Prostate gland (tissue), 2 donors: ENCODE measurements at regions not wholly inside any gene's neighbourhood (a gene's known extent, or its start where the extent isn't known, plus 50 kb on each side); places are given as distances from the start of the nearest gene placed in this dataset.

Experiments
- DNase-seq: peaks from one replicate; pipeline ENCODE4 v3.0.0-alpha.2; 2019; ENCODE audit warnings: low spot score
- H3K27ac ChIP-seq, 2 donors: fragments of 200-600 bp; sonication (generic); 2 replicates each; pipeline ENCODE4 v1.5.1; 2017 to 2019
- H3K27me3 ChIP-seq: fragments of 200-600 bp; sonication (generic); replicated peaks from 2 replicates; pipeline ENCODE4 v1.5.1; 2019; ENCODE audit not compliant: insufficient read depth
- H3K36me3 ChIP-seq, 2 donors: fragments of 200-600 bp; sonication (generic); 1 replicate in 1 of 2; 2 replicates in 1 of 2; pipeline versions ENCODE4 v1.5.1 to v1.8.1; 2017 to 2019
- H3K4me1 ChIP-seq: fragments of 200-600 bp; sonication (generic); replicated peaks from 2 replicates; pipeline ENCODE4 v1.5.1; 2019
- H3K4me3 ChIP-seq, 2 donors: fragments of 200-600 bp; sonication (generic); 2 replicates each; pipeline ENCODE4 v1.5.1; 2017 to 2019
- H3K9me3 ChIP-seq: fragments of 200-600 bp; sonication (generic); 2 replicates; pipeline ENCODE4 v1.5.1; 2017
- CTCF ChIP-seq, 4 experiments: fragments of 200-600 bp in 2 of 4; fragments of 450-650 bp in 2 of 4; sonication (generic) in 2 of 4; IDR thresholded peaks; 1 replicate in 3 of 4; 2 replicates in 1 of 4; pipeline ENCODE4 v1.5.1; 2016 to 2019; ENCODE audit warnings: antibody characterized with exemption in 4 of 4, mild to moderate bottlenecking in 2 of 4, moderate library complexity in 2 of 4
- POLR2A ChIP-seq: fragments of 450-650 bp; IDR thresholded peaks from one replicate; pipeline ENCODE4 v1.6.1; 2016; ENCODE audit warnings: antibody characterized with exemption, mild to moderate bottlenecking
- POLR2AphosphoS5 ChIP-seq: sonication (generic); formaldehyde crosslinking; IDR thresholded peaks from one replicate; pipeline ENCODE4 v1.6.1; 2017; ENCODE audit warnings: antibody characterized with exemption
- WGBS: methylation state at CpG from one replicate; pipeline ENCODE4 v1.1.5; 2018; 5-methylcytosine and 5-hydroxymethylcytosine counted together
- intact Hi-C: fragments of 100-400 bp; cut with DNase I; formaldehyde crosslinking; loops from one replicate; pipeline ENCODE4 v1.14.2; 2022

GRCh38 chr4:179817317-179817716, 2375.1 kb upstream of the AGA start:
- no peaks in the 10 kb centered on the region for H3K27me3 ChIP-seq
- no peak for DNase-seq
- no peaks in the 10 kb centered on the region for H3K36me3 ChIP-seq
- no peak for TF ChIP-seq CTCF (IDR thresholded peaks at IDR 0.05)
- TF ChIP-seq POLR2A, result no peak
- no peak for TF ChIP-seq POLR2AphosphoS5
- no peaks in the 10 kb centered on the region for H3K4me1 ChIP-seq
- no peak overlapping the region for H3K4me3 ChIP-seq
- 70% methylated on average over 8 of the region's 8 CpGs for WGBS
- intact Hi-C loops, result no loop called here
- H3K27ac ChIP-seq, result no peak overlapping the region
- no peaks in the 10 kb centered on the region for H3K9me3 ChIP-seq

- 43% methylated on average over 2 of the region's 2 CpGs for WGBS
- Histone ChIP-seq H3K9me3 (no peaks in the 10 kb centered on the region), H3K27ac (no peak overlapping the region), H3K36me3 (no peaks in the 10 kb centered on the region), H3K4me1 (no peaks in the 10 kb centered on the region), H3K27me3 (no peaks in the 10 kb centered on the region), H3K4me3 (no peak overlapping the region)
- no peak for TF ChIP-seq POLR2AphosphoS5
- DNase-seq, result no peak
- intact Hi-C loops, result no loop called here
Measured at GRCh38 chr4:179823342-179823741, 2381.1 kb upstream of the AGA start.

- H3K27me3 ChIP-seq, result no peaks in the 10 kb centered on the region
- intact Hi-C loops, result no loop called here
- H3K27ac ChIP-seq, result no peak overlapping the region
- H3K9me3 ChIP-seq, result no peaks in the 10 kb centered on the region
- H3K4me3 ChIP-seq, result no peak overlapping the region
- TF ChIP-seq CTCF (IDR thresholded peaks at IDR 0.05) (no peak), POLR2A (no peak), POLR2AphosphoS5 (no peak)
- no peaks in the 10 kb centered on the region for H3K36me3 ChIP-seq
- DNase-seq, result no peak
- H3K4me1 ChIP-seq, result no peaks in the 10 kb centered on the region
- WGBS, result 84% methylated on average over 4 of the region's 4 CpGs
Measured at GRCh38 chr4:179831274-179831673, 2389.0 kb upstream of the AGA start.

GRCh38 chr4:179836179-179837075, 2394.2 kb upstream of the AGA start:
- no peaks in the 10 kb centered on the region for H3K4me1 ChIP-seq
- no peaks in the 10 kb centered on the region for H3K27me3 ChIP-seq
- no peak overlapping the region for H3K4me3 ChIP-seq
- 73% methylated on average over 11 of the region's 11 CpGs for WGBS
- no peak overlapping the region for H3K27ac ChIP-seq
- no peaks in the 10 kb centered on the region for H3K9me3 ChIP-seq
- TF ChIP-seq CTCF (IDR thresholded peaks at IDR 0.05) (no peak), POLR2AphosphoS5 (no peak), POLR2A (no peak)
- DNase-seq, result no peak
- no peaks in the 10 kb centered on the region for H3K36me3 ChIP-seq
- intact Hi-C loops, result no loop called here

GRCh38 chr4:179843370-179843769, 2399.8 kb upstream of the TENM3 start:
- intact Hi-C loops, result no loop called here
- no peak for DNase-seq
- Histone ChIP-seq H3K4me1 (no peaks in the 10 kb centered on the region), H3K27ac (no peak overlapping the region), H3K9me3 (no peaks in the 10 kb centered on the region), H3K27me3 (no peaks in the 10 kb centered on the region), H3K36me3 (no peaks in the 10 kb centered on the region), H3K4me3 (no peak overlapping the region)
- WGBS, result 48% methylated on average over 3 of the region's 3 CpGs
- TF ChIP-seq POLR2A (no peak), CTCF (IDR thresholded peaks at IDR 0.05) (no peak), POLR2AphosphoS5 (no peak)
